CMK (cell line): ENCODE measurements at regions not wholly inside any gene's neighbourhood (a gene's known extent, or its start where the extent isn't known, plus 50 kb on each side); places are given as distances from the start of the nearest gene placed in this dataset.

Experiments used
- DNase-seq: peaks from one replicate; pipeline ENCODE4 v3.0.0-alpha.2; 2010; ENCODE audit warnings: low read depth

GRCh38 chr12:62130402-62130801 lies 129.8 kb upstream of the USP15 start:
- DNase-seq = no peak

DNA sequence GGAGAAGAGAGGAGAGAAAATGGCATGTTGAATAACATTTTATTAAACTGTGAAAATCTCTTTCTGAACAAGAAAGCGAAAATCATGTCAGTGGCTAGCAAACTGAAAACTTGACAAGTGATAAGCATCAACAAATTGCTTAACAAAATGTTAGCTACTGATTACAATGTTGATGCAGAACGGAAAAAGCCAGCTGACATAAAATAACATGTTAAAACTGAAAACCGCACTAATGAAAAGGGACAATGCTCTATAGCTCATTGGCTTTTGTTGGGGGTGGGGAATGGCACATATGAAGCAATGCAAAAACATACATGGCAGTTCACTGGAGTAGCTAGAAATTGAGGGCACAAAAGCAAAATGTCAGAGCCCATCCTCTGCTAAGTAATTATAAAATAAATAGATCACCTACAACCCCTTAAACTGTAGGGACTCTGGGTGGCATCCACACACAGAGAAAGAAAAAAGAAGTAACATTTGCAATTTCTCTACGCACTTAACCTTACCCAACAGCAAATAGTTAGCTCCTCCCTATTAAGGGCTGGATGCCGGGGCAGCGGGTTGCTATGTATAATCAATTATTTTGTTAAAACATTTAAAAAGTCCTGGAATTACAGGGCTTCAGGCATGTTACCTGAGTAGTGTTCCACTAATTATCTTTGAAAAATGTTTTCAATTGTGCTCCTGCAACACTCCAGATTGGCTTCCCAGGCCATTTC lies 129.2 kb upstream of the USP15 start:
- no peak for DNase-seq

GRCh38 chr12:62133440-62133839 lies 126.8 kb upstream of the USP15 start:
- DNase-seq = no peak

DNA sequence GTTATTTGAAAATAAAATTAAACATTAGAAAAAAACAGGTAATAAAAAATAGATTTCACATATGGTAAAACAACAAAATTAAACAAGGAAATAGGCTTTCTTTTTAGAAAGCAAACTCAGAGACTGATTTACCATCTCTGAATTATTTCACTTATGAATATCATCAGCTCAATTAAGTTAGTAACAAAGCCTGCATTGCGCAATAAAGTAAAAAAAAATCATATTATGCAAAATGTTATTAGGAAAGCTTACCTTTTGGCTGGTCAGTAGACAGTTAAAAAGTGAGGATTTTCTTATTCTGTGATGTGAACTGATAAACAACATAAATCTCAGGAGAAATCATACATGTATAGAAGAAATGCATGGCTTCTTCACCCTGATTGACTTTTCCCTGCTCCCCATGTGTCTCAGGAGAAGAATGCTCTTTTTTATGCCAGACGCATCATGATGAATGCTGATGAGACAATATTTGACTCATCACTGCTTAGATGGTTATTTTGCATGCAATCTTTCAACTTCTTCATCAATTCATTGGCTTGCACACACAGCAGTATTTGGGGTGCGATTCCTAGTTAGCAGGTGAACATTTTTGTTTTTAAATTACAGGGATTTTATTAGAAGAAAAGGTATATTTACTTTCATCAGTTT lies 124.5 kb upstream of the USP15 start:
- DNase-seq = no peak

DNA sequence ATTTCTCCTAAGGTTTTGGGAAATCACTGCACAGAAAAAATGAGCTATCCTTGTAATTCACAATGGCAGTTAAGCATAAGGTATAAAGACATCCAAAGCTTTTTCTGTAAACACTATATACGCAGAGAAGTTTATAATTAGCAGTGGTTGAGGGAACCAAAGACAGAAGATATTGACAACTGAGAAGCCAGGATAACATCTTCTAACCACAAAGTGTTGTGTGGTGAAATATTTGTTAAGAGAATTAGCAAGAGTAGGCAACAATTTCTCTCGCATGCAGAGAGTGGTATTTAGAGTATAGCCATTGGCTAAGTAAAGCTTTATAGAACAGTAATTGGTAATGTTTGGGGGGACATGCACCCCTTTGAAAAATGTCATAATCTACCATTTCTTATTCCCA lies 123.7 kb upstream of the USP15 start:
- no peak for DNase-seq

DNA sequence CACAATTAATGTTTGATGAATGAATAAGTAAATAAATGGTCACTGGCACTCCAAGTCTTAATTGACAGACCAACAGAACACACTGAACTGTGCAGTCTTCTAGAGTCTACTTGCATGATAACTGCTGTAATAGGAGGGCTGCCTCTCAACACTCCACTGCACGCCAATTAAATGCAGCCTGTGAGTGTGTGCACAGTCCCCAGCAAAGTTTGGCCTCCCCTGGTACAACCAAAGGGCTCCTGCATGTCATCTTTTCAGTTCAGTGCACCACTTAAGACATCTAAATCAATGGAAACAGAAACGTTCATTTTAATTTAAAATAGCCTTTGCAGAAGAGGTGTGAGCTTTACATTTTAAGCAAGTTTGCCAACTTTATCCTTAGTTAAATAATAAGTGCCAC lies 121.7 kb upstream of the USP15 start:
- no peak for DNase-seq

DNA sequence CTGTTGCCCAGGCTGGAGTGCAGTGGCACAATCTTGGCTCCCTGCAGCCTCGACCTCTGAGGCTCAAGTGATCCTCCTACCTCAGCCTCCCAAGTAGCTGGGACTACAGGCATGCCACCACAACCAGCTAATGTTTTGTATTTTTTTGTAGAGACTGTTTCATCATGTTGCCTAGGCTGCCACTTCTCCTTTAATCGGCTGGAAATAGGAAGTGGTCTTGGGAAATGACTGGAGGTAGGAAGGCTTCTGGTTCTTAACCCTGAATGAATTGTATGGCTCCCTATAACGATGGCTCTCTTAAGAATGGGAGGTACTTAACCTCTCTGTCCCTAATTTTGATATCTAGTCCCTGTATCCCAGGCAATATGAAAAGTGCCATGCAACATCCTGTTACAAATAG lies 113.9 kb upstream of the USP15 start:
- DNase-seq = no peak

DNA sequence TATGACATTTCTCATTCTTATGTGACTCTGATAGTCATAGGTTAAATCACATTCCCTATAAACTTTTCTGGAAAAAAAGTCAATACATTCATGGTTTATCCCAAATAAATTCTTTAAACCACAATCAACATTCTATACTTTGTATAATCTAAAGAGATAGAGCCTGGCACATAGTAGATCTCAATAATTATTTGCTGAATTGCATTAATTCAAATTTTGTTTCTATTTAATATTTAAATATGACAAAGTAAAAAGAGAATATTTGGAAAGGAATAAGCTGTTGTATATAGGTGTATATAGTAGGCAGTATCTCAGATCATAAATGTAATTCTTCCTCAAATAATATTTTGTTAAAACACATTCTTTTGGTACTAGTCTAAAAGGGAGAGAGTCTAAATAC lies 102.2 kb upstream of the USP15 start:
- DNase-seq = no peak

DNA sequence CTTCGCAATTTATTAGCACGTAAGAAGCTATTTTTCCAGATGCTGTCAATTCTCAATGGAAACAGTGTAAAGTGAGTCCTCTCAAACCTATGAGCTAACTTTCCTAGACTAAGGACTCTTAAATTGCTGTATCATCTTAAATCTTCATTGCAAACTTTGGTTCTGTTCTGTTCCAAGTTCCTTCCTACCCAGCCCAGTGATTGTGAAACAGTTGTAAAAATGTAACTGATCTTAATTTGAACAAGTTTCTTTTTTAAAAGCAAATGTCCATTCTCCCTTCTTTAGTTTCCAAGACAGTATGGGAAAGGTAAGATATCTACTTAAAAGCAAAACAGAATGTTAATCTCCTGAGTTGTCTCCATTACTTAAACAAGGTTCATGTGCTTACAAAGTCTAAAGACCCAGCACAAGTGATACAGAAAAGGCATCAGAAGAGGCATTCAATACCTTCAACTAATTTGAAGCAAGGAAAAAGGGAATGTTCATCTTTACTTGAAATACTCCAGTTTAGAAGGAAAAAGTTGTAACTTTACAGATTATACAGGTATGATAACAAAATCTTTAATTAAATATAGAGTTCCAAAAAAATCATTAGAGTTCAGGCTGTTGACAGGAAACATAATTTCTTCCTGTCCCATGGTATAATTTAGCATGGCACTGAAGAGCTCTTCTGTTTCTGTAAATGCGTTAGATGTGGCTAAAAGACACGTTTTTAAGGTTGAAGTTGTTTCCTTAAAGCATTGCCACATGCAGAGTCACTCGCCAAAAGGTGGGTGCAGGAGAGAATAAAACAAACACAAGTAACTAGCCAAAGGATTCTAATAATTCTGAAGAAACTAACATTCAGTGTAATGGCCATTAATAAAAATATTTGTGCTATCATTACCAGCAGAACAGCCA lies 101.5 kb upstream of the USP15 start:
- no peak for DNase-seq

DNA sequence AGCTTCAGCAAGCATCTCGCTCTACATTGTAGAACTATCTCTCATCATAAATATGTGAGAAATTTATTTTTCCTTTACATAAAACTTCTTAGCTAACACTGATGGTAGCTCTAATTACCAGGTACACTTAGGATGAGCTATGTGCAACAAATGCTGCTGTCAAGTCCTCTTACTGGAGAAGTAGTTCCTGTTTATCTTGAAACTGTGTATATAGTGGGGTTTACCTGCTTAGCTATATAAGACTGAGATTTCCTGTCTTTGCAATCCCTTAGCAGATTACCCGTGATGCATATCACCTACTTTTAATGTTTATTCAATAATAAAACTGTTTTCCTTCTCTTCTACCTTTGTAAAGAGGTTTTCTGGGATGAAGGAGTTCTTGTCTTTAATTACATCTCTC lies 98.0 kb upstream of the USP15 start:
- no peak for DNase-seq

DNA sequence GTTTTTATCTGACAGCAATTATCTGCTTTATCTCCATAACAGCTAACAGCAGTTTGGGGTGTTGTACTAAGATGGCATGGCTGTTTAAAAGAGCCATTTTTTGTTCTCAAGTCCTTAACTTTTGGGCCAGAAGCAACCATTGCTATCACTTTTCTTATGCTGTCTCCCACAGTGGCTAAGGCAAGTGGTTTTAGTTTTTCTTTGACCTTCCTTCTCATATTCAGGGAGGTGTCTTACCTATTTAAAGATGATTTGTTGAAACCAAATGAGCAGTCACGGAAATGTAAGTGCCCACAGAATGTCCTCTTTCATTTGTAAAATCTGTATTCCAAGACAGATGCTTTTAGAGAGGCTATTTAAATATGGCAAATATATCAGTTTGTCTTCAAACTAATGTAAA lies 96.8 kb upstream of the USP15 start:
- no peak for DNase-seq

DNA sequence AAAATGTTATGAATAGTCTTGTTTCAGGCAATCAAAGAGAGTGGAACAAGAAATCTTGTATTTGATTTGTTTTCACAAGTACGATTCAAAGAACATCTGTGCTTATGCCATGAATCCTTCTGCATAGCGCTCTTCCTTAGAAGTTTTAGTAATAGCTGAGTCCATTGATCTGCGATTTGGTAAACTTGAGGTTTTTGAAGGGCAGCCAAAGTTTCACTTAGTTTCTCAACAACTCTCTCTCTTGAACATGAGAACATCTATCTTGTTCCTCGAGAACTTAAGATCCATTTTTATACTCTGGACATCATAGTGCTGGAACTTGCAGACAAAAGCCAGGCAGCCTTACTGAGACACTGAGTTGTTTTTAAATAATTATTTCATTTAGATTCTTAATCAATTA lies 96.2 kb upstream of the USP15 start:
- DNase-seq = no peak

- DNase-seq = no peak
Measured at GRCh38 chr12:62166525-62166924, 93.7 kb upstream of the USP15 start.

- no peak for DNase-seq
Measured at GRCh38 chr12:62168411-62168810, 91.8 kb upstream of the USP15 start.

DNA sequence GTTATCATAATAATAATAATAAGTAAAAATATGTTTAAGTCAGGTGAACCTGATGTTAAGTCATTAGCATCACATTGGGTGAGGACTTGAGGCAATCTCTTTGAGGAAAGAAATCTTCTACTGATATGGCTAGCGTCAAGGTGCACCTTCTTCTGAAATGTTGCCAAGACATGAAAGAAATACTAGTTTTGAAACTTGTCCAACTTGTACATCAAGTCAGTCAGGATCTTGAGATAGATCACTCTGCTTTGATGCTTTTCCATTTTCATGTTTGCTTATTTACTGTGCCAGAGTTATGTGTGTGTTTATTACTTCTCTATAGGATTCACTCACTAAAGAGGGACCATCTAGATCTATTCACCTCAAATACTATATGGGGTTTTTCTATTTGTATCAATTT lies 90.0 kb upstream of the USP15 start:
- no peak for DNase-seq

DNA sequence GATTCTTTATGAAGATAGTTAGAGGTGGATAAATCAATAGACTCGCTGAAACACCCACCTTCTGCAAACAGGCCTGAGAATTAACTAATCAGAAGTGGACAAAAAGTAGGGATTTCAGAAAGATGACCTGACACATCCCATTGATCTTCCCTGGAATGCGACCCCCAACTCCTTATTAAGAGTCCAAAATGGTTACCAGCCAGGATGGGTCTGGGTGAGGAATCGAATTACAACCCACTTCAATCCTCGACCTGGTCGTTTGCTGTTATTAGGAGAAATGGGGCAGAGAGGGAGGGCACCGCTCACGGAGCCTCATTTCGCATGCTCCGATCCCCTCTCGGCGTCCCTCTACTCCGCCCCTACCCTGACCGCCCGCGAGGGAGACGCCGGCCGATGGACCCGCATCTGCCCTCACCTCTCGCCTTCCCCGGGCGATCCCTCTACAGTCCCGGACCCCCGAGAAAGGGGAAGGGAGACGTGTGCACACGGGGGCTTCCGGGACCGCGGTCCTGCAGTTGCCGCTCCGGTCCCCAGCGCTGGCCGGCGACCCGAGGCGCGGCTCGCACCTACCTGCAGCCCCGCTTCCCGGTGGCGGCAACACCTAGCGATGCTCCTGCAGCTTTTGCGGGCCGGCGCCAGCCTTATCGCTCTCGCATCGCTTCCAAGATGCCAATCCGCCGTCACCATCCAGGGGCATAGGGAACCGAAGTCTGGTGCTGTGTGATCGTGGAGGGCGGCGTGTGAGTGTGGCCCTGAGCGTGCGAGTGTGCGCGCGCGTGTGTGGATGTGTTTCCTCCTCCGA lies 69.3 kb upstream of the USP15 start:
- no peak for DNase-seq

DNA sequence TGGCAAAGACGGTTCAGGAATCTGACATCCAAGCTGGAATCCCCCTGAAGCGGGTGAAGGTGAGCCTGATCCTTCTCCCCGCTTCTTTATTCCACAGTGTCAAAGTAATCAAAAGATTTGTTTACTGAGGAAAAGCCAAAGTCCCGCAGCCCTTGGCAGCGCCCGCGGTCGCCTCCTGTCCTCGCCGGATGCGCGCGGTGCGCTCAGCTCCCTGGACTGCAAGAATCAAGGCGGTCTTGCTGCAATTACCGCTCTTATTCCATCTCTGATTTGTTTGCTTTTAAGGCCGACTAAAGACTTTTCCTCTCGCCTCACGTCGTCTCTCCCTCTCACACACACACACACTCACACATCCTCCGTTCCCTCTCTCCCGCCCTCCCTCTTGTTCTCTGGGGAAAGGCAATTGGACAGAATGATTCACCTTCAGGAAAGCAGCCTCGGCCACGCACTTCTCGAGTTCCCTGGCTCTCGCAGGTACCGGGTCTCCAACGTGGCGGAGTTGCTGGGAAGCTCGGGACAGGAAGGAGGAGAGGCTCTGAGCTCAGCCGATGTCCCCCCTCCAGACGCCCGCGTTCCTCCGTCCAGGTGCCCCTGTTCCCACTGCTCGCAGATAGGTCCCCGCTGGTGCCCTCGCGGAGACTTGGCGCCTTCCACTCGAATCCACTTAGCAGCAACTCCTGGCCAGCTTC lies 68.6 kb upstream of the USP15 start:
- DNase-seq = no peak

GRCh38 chr12:62192180-62192902 lies 67.9 kb upstream of the USP15 start:
- peak; percentile 4 for DNase-seq

DNA sequence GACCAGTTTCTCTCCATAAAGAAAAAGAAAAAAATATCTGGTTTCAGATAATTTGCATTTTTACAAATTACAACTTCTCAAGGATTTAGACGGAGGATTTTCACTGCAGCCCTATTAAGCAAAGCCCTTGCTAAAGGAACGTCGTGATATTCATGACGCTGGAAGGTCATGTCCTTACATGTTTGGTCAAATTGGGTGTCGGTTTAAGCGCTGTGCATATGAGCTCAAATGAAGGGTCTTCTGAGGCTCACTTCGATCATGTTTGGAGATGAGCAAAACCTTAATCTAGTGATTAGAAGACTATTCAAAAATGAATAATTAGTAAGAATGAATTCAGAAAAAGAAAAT lies 67.3 kb upstream of the USP15 start:
- no peak for DNase-seq

DNA sequence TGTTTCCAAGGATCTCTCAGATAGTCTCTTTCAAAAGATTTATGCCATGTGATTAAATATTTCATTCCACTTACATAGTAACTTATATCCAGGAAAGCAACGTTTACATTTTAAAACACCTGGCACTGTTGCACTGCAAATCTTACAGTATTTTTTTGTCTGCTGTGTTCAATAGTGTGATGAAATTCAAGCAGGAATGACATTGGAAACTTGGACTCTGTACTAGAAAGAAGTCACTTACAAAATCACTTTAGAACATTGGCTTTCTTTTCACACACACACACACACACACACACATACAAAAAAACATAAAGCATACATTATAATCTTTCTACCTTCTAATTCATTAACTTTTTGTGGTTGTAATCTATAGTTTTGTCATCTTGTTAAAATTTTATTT lies 66.2 kb upstream of the USP15 start:
- no peak for DNase-seq

DNA sequence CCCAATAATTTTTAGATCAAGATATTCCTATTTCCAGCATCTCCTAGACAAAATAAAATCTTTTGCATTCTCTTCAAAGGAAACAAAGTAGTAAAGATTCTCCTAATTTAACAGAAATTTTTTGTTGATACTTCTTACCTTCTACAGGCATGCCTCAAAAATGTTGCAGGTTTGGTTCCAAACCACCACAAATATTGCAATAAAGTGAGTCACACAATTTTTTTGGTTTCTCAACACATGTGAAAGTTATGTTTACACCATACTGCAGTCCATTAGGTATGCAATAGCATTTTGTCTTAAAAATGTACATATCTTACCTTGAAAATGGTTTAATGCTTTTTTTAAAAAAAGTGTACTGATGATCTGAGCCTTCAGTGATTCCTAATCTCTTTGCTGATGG lies 65.6 kb upstream of the USP15 start:
- DNase-seq = no peak
